H9 (cell line): ENCODE measurements at regions not wholly inside any gene's neighbourhood (a gene's known extent, or its start where the extent isn't known, plus 50 kb on each side); places are given as distances from the start of the nearest gene placed in this dataset.

ENCODE experiments used
- DNase-seq: peaks from one replicate; pipeline ENCODE4 v3.0.0-alpha.2; 2017
- H2AFZ ChIP-seq: one replicate; pipeline ENCODE4 v1.6.1; 2013; ENCODE audit warnings: mild to moderate bottlenecking, low read length, control low read depth, moderate library complexity
- H2AK5ac ChIP-seq: 2 replicates; pipeline ENCODE4 v1.6.1; 2013; ENCODE audit warnings: low read length, control low read depth, mixed read lengths; ENCODE audit not compliant: insufficient read length
- H2BK120ac ChIP-seq: one replicate; pipeline ENCODE4 v1.6.1; 2013; ENCODE audit warnings: low read depth, mild to moderate bottlenecking, low read length, control low read depth, inconsistent platforms; ENCODE audit not compliant: poor library complexity, severe bottlenecking
- H2BK12ac ChIP-seq: 2 replicates; pipeline ENCODE4 v1.6.1; 2013; ENCODE audit warnings: low read length, control low read depth, mixed read lengths, low read depth; ENCODE audit not compliant: insufficient read length
- H2BK15ac ChIP-seq: 2 replicates; pipeline ENCODE4 v1.6.1; 2013; ENCODE audit warnings: low read depth, low read length, control low read depth
- H2BK20ac ChIP-seq: one replicate; pipeline ENCODE4 v1.6.1; 2013; ENCODE audit warnings: low read depth, mild to moderate bottlenecking, low read length, control low read depth, inconsistent platforms; ENCODE audit not compliant: poor library complexity, severe bottlenecking
- H2BK5ac ChIP-seq: 2 replicates; pipeline ENCODE4 v1.6.1; 2013; ENCODE audit warnings: low read length, control low read depth, mixed read lengths; ENCODE audit not compliant: insufficient read length
- H3K14ac ChIP-seq: 2 replicates; pipeline ENCODE4 v1.6.1; 2013; ENCODE audit warnings: low read length, control low read depth; ENCODE audit not compliant: insufficient read depth
- H3K18ac ChIP-seq: 2 replicates; pipeline ENCODE4 v1.6.1; 2013; ENCODE audit warnings: low read depth, mild to moderate bottlenecking, mixed read lengths, low read length, control low read depth; ENCODE audit not compliant: insufficient read length
- H3K23ac ChIP-seq: 2 replicates; pipeline ENCODE4 v1.6.1; 2013; ENCODE audit warnings: low read length, control low read depth, mixed read lengths, low read depth; ENCODE audit not compliant: insufficient read length
- H3K23me2 ChIP-seq: 2 replicates; pipeline ENCODE4 v1.6.1; 2013; ENCODE audit warnings: low read depth, mild to moderate bottlenecking, mixed read lengths, low read length, control low read depth; ENCODE audit not compliant: insufficient read length, poor library complexity, severe bottlenecking
- H3K27ac ChIP-seq: 2 replicates; pipeline ENCODE4 v1.5.1; 2013; ENCODE audit warnings: low read length, control low read depth, mixed read lengths, low read depth; ENCODE audit not compliant: insufficient read length
- H3K27me3 ChIP-seq: 2 replicates; pipeline ENCODE4 v1.6.1; 2013; ENCODE audit warnings: low read length, control low read depth, inconsistent platforms; ENCODE audit not compliant: insufficient read depth
- H3K4ac ChIP-seq: 2 replicates; pipeline ENCODE4 v1.6.1; 2013; ENCODE audit warnings: low read depth, mild to moderate bottlenecking, control low read depth, inconsistent platforms, low read length, moderate library complexity
- H3K4me1 ChIP-seq: 2 replicates; pipeline ENCODE4 v1.6.1; 2013; ENCODE audit warnings: low read length, control low read depth, inconsistent platforms; ENCODE audit not compliant: insufficient read depth
- H3K4me2 ChIP-seq: 2 replicates; pipeline ENCODE4 v1.6.1; 2013; ENCODE audit warnings: low read length, control low read depth, mixed read lengths; ENCODE audit not compliant: insufficient read length, insufficient read depth
- H3K56ac ChIP-seq: 2 replicates; pipeline ENCODE4 v1.6.1; 2013; ENCODE audit warnings: low read depth, mild to moderate bottlenecking, mixed read lengths, low read length, control low read depth; ENCODE audit not compliant: insufficient read length
- H3K79me1 ChIP-seq: 2 replicates; pipeline ENCODE4 v1.6.1; 2013; ENCODE audit warnings: low read depth, mild to moderate bottlenecking, moderate library complexity, low read length, control low read depth, inconsistent platforms; ENCODE audit not compliant: insufficient read depth, poor library complexity, severe bottlenecking
- H3K79me2 ChIP-seq: 2 replicates; pipeline ENCODE4 v1.6.1; 2013; ENCODE audit warnings: low read length, control low read depth, inconsistent platforms; ENCODE audit not compliant: insufficient read depth
- H3K9ac ChIP-seq: 2 replicates; pipeline ENCODE4 v1.6.1; 2013; ENCODE audit warnings: low read length, control low read depth, mixed read lengths; ENCODE audit not compliant: insufficient read length; ENCODE audit errors: extremely low read depth
- H3K9me3 ChIP-seq: one replicate; pipeline ENCODE4 v1.6.1; 2013; ENCODE audit warnings: low read depth, low read length, inconsistent platforms; ENCODE audit not compliant: control insufficient read depth
- H3T11ph ChIP-seq: one replicate; pipeline ENCODE4 v1.6.1; 2013; ENCODE audit warnings: mild to moderate bottlenecking, low read length, control low read depth, inconsistent platforms
- H4K20me1 ChIP-seq: one replicate; pipeline ENCODE4 v1.6.1; 2013; ENCODE audit not compliant: control insufficient read depth, insufficient read length, insufficient read depth
- H4K5ac ChIP-seq: 2 replicates; pipeline ENCODE4 v1.6.1; 2013; ENCODE audit warnings: low read depth, mild to moderate bottlenecking, mixed read lengths, low read length, control low read depth; ENCODE audit not compliant: insufficient read length
- H4K8ac ChIP-seq: replicated peaks from 2 replicates; pipeline ENCODE4 v1.6.1; 2013; ENCODE audit warnings: low read length, control low read depth, mixed read lengths, low read depth; ENCODE audit not compliant: insufficient read length
- H4K91ac ChIP-seq: 2 replicates; pipeline ENCODE4 v1.6.1; 2013; ENCODE audit warnings: low read depth, mild to moderate bottlenecking, moderate library complexity, mixed read lengths, low read length, control low read depth; ENCODE audit not compliant: insufficient read length
- H3K27ac Mint-ChIP-seq, 3 experiments: 2 replicates in 2 of 3; 3 replicates in 1 of 3; pipeline ENCODE4 v1.8.0; 2020 to 2021; ENCODE audit warnings: mixed read lengths in 3 of 3, mild to moderate bottlenecking in 1 of 3, moderate library complexity in 1 of 3
- H3K27me3 Mint-ChIP-seq: 2 replicates; pipeline ENCODE4 v1.8.0; 2021; ENCODE audit warnings: low read depth, mild to moderate bottlenecking, moderate library complexity, mixed read lengths
- H3K36me3 Mint-ChIP-seq, 3 experiments: 2 replicates in 2 of 3; 3 replicates in 1 of 3; pipeline ENCODE4 v1.8.0; 2020 to 2021; ENCODE audit warnings: low read depth in 3 of 3, mixed read lengths in 3 of 3; ENCODE audit not compliant: insufficient read depth in 1 of 3
- H3K4me1 Mint-ChIP-seq, 2 experiments: 2 replicates each; pipeline ENCODE4 v1.8.0; 2020; ENCODE audit warnings: mixed read lengths in 2 of 2
- H3K4me3 Mint-ChIP-seq, 2 experiments: 2 replicates in 1 of 2; 3 replicates in 1 of 2; pipeline ENCODE4 v1.8.0; 2020 to 2021; ENCODE audit warnings: mild to moderate bottlenecking in 2 of 2, mixed read lengths in 2 of 2, moderate library complexity in 1 of 2
- H3K9me3 Mint-ChIP-seq, 2 experiments: 2 replicates in 1 of 2; 3 replicates in 1 of 2; pipeline ENCODE4 v1.8.0; 2020; ENCODE audit warnings: mild to moderate bottlenecking in 2 of 2, mixed read lengths in 2 of 2, moderate library complexity in 1 of 2
- WGBS: extraction: QIAGEN DNeasy Blood & Tissue Kit; methylation state at CpG from one replicate; pipeline ENCODE4 v1.1.7; 2013; ENCODE audit warnings: missing lambda C conversion rate, low lambda C conversion rate, mixed read lengths; ENCODE audit not compliant: insufficient read length; ENCODE audit errors: extremely low coverage; 5-methylcytosine and 5-hydroxymethylcytosine counted together
- TF ChIP-seq, protein P1 (sequence below): fragments of 200-600 bp; sonication (generic); conservative IDR thresholded peaks from 3 replicates; pipeline ENCODE4 v1.8.0; 2021; ENCODE audit warnings: antibody characterized with exemption, mild to moderate bottlenecking

DNA sequence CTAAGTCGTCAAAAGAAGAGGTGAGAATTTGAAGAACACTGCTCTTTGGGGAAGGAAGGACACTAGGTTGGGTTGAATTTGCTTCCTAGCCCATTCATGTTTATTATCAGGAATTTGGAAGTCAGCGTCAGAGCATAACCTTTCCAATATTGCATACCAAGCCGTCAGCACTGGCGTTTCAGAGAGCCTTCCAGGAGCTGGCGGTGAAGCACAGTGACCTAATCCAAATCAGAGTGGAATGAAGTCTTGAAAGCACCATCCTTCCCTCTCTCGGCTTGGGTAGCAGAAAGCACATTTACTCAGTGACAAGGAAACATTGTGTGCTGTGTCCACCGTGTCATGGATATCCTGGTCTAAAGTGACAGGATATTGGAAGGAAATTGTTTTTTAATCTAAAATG is 240.3 kb upstream of the PELI2 start:
- Mint-ChIP-seq H3K27me3 (no peaks in the 10 kb centered on the region; the same call in 1 of the 2 replicates), H3K36me3 (0 out of 7 replicates have a peak, but pooled peaks cover 0 to 7% (median 0%) of the 10 kb centered on the region in 3 experiments), H3K4me3 (no peak overlapping the region), H3K4me1 (peaks cover 16 to 20% of the 10 kb centered on the region in 2 experiments), H3K9me3 (peaks cover 6 to 7% of the 10 kb centered on the region in 2 experiments; a peak in 3 of 5 replicates), H3K27ac (no peak overlapping the region)
- Histone ChIP-seq H3K4me1 (peaks cover 8% of the 10 kb centered on the region; the same call in 1 of the 2 replicates), H2BK12ac (no peak overlapping the region), H2BK120ac (no peak overlapping the region), H2BK5ac (no peak overlapping the region), H3T11ph (no peak overlapping the region), H3K23me2 (no peaks in the 10 kb centered on the region), H3K79me2 (no peaks in the 10 kb centered on the region), H4K8ac (no peak overlapping the region), H3K23ac (no peak overlapping the region), H3K18ac (no peak overlapping the region), H4K5ac (no peak overlapping the region), H2BK15ac (no peak overlapping the region), H2BK20ac (no peak overlapping the region), H3K27ac (no peak overlapping the region), H4K91ac (no peak overlapping the region), H3K79me1 (no peaks in the 10 kb centered on the region), H3K14ac (no peak overlapping the region), H3K27me3 (no peaks in the 10 kb centered on the region), H4K20me1 (no peaks in the 10 kb centered on the region), H3K9me3 (no peaks in the 10 kb centered on the region), H3K56ac (no peak overlapping the region), H3K9ac (no peak overlapping the region), H2AK5ac (no peak overlapping the region), H3K4me2 (no peak overlapping the region), H2AFZ (no peak overlapping the region), H3K4ac (no peak overlapping the region)
- no CpG with 5 or more reads among the region's 7 CpGs for WGBS
- DNase-seq = no peak
- TF ChIP-seq, protein P1, sequence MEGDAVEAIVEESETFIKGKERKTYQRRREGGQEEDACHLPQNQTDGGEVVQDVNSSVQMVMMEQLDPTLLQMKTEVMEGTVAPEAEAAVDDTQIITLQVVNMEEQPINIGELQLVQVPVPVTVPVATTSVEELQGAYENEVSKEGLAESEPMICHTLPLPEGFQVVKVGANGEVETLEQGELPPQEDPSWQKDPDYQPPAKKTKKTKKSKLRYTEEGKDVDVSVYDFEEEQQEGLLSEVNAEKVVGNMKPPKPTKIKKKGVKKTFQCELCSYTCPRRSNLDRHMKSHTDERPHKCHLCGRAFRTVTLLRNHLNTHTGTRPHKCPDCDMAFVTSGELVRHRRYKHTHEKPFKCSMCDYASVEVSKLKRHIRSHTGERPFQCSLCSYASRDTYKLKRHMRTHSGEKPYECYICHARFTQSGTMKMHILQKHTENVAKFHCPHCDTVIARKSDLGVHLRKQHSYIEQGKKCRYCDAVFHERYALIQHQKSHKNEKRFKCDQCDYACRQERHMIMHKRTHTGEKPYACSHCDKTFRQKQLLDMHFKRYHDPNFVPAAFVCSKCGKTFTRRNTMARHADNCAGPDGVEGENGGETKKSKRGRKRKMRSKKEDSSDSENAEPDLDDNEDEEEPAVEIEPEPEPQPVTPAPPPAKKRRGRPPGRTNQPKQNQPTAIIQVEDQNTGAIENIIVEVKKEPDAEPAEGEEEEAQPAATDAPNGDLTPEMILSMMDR = no peak
